ENCODE measurements at regions not wholly inside any gene's neighbourhood (a gene's known extent, or its start where the extent isn't known, plus 50 kb on each side); places are given as distances from the start of the nearest gene placed in this dataset.
"Not testable (repeated sequence)": the region's sequence is repeated elsewhere in the genome, so short reads cannot be mapped to it uniquely, and the experiment has no call there.

DNA sequence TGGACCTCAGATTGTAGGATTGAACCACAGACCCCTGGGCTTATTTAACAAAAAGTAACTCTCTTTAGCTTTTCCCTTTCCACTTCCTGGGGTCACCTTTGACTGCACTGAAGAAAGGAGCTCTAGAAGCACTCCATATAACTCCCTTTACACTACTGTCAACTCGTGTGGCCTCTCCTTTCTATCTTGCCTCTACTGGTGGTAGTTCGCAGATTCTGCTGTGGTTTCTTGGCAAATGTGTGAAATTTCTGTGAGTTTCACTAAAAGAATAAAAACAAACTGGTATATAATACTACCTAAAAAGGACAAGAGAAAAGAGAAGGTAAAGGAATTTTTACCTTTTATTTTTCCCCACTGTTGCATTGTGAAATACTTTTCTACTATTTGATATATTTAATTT lies 1298.1 kb downstream of the PCDH9 start:
- Histone ChIP-seq H3K9me3 (ENCODE audit: control insufficient read depth, insufficient read depth, low read length) (no peaks in the 10 kb centered on the region), H3K4me3 (ENCODE audit: low read length) (no peak overlapping the region), H3K36me3 (ENCODE audit: control insufficient read depth, insufficient read depth, low read length) (no peaks in the 10 kb centered on the region), H3K27me3 (ENCODE audit: control insufficient read depth, insufficient read depth, low read length) (no peaks in the 10 kb centered on the region), H3K4me1 (ENCODE audit: control insufficient read depth, insufficient read depth, low read length) (peaks cover under 1% of the 10 kb centered on the region; the same call in 1 of the 2 replicates), H3K27ac (ENCODE audit: low read length) (no peak overlapping the region)
- no peak for DNase-seq (ENCODE audit: low read depth, low spot score)
- no CpG with 5 or more reads among the region's 2 CpGs for WGBS (ENCODE audit: insufficient coverage, insufficient read length)

DNA sequence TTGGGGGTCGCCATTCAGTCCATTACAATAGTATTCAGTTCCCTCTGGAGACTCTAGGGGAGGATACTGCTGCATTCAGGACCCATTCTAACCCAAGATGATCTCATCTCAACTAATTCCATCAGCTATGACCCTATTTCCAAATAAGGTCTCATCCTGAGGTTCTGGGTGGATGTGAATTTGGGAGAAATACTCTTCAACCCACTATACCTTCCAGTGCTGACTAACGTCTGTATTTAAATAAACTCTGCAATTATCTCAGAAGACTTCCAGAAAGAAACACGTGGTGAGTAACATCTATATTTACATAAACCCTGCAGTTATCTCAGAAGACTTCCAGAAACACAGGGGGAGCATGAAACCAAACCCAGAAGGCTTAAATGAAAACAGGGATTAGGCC lies 1300.7 kb downstream of the PCDH9 start:
- whole genome bisulfite sequencing (ENCODE audit: insufficient coverage, insufficient read length) = no CpG with 5 or more reads among the region's 3 CpGs
- H3K36me3 ChIP-seq (ENCODE audit: control insufficient read depth, insufficient read depth, low read length) = no peaks in the 10 kb centered on the region
- H3K4me1 ChIP-seq (ENCODE audit: control insufficient read depth, insufficient read depth, low read length) = peaks cover 3% of the 10 kb centered on the region; the same call in 1 of the 2 replicates
- H3K4me3 ChIP-seq (ENCODE audit: low read length) = no peak overlapping the region
- no peaks in the 10 kb centered on the region for H3K27me3 ChIP-seq (ENCODE audit: control insufficient read depth, insufficient read depth, low read length)
- H3K27ac ChIP-seq (ENCODE audit: low read length) = no peak overlapping the region
- no peak for DNase-seq (ENCODE audit: low read depth, low spot score)
- H3K9me3 ChIP-seq (ENCODE audit: control insufficient read depth, insufficient read depth, low read length) = no peaks in the 10 kb centered on the region

DNA sequence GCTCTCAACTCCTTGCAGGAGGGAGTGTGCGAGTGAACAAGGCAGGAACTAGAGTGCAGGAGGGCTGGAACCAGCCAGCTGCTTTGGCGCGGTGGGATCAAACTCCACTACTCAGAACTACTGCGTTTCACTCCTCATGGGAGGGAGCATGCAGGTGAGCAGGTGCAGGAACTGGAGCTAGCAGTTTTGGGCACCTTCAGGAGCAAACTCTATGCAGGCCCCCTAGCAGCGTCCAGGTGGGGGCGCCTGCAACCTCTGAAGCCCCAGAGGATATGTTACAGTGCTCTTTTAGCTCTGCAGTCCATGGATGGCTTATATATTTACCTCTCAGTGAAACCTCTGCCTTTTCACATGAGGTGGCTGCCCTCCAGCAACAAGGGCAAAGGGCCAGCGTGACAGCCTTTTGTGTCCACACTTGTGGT lies 1303.4 kb downstream of the PCDH9 start:
- Histone ChIP-seq H3K27ac (ENCODE audit: low read length) (no peak overlapping the region), H3K9me3 (ENCODE audit: control insufficient read depth, insufficient read depth, low read length) (no peaks in the 10 kb centered on the region), H3K27me3 (ENCODE audit: control insufficient read depth, insufficient read depth, low read length) (no peaks in the 10 kb centered on the region), H3K4me3 (ENCODE audit: low read length) (no peak overlapping the region), H3K4me1 (ENCODE audit: control insufficient read depth, insufficient read depth, low read length) (peaks cover 3% of the 10 kb centered on the region; the same call in 1 of the 2 replicates), H3K36me3 (ENCODE audit: control insufficient read depth, insufficient read depth, low read length) (no peaks in the 10 kb centered on the region)
- DNase-seq (ENCODE audit: low read depth, low spot score) = peak; percentile 41
- no CpG with 5 or more reads among the region's 7 CpGs for WGBS (ENCODE audit: insufficient coverage, insufficient read length)

DNA sequence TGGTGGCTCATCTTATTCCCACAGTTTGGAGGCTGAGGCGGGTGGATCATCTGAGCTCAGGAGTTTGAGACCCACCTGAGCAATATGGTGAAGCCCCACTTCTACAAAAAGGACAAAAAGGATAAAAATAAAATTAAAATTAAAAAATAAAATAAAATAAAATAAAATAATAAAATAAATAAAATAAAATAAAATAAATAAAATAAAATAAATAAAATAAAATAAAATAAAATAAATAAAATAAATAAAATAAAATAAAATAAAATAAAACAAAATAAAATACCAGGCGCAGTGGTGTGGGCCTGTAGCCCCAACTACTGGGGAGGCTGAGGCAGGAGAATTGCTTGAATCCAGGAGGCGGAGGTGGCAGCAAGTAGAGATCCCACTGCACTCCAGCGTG lies 1307.3 kb downstream of the PCDH9 start:
- not testable (repeated sequence) for H3K9me3 ChIP-seq (ENCODE audit: control insufficient read depth, insufficient read depth, low read length); H3K4me3 ChIP-seq (ENCODE audit: low read length); DNase-seq (ENCODE audit: low read depth, low spot score); H3K36me3 ChIP-seq (ENCODE audit: control insufficient read depth, insufficient read depth, low read length); H3K27ac ChIP-seq (ENCODE audit: low read length); H3K4me1 ChIP-seq (ENCODE audit: control insufficient read depth, insufficient read depth, low read length); H3K27me3 ChIP-seq (ENCODE audit: control insufficient read depth, insufficient read depth, low read length)
- no CpG with 5 or more reads among the region's 4 CpGs for WGBS (ENCODE audit: insufficient coverage, insufficient read length)

DNA sequence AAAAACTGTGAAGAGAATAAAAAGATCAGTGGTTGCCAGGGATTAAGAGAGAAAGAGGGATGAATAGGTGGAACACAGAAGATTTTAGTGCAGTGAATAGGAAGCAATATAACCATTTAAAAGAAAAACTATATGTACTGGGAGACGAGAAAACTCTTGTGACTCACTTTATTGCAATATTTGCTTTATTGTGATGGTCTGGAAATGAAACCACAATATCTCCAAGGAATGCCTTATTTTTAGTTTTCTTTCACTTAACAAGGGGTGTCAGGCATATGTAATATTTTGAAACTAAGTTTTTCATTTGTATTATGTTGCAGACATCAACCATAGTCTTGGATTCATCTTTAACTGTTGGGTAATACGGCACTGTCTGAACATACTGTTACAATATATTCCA lies 1308.2 kb downstream of the PCDH9 start:
- Histone ChIP-seq H3K4me1 (ENCODE audit: control insufficient read depth, insufficient read depth, low read length) (peaks cover 2% of the 10 kb centered on the region; the same call in 1 of the 2 replicates), H3K9me3 (ENCODE audit: control insufficient read depth, insufficient read depth, low read length) (no peaks in the 10 kb centered on the region), H3K27me3 (ENCODE audit: control insufficient read depth, insufficient read depth, low read length) (no peaks in the 10 kb centered on the region), H3K36me3 (ENCODE audit: control insufficient read depth, insufficient read depth, low read length) (no peaks in the 10 kb centered on the region), H3K4me3 (ENCODE audit: low read length) (no peak overlapping the region), H3K27ac (ENCODE audit: low read length) (no peak overlapping the region)
- no CpG with 5 or more reads among the region's 2 CpGs for WGBS (ENCODE audit: insufficient coverage, insufficient read length)
- DNase-seq (ENCODE audit: low read depth, low spot score) = no peak

DNA sequence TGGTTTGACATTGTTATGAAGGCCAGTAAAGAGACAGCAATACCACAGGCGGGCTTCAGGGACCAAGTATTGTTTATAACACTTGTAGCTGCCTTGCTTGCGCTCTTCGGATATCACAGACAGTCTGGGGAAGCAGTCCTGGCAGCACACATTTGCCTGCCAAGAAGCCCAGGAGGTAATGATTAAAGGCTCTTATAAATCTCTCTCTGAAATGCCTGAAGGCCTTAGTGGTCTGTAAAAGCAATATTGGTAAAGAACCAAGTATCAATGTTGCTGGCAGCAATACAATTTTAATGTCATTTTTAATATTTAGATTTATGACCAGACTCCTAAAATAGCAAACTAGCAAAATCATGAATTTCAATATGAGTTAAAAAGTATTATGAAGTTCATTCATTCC lies 1312.4 kb downstream of the PCDH9 start:
- no CpG with 5 or more reads among the region's 3 CpGs for WGBS (ENCODE audit: insufficient coverage, insufficient read length)
- no peak for DNase-seq (ENCODE audit: low read depth, low spot score)
- no peaks in the 10 kb centered on the region for H3K36me3 ChIP-seq (ENCODE audit: control insufficient read depth, insufficient read depth, low read length)
- H3K4me1 ChIP-seq (ENCODE audit: control insufficient read depth, insufficient read depth, low read length) = no peaks in the 10 kb centered on the region
- no peaks in the 10 kb centered on the region for H3K9me3 ChIP-seq (ENCODE audit: control insufficient read depth, insufficient read depth, low read length)
- H3K27ac ChIP-seq (ENCODE audit: low read length) = no peak overlapping the region
- H3K27me3 ChIP-seq (ENCODE audit: control insufficient read depth, insufficient read depth, low read length) = no peaks in the 10 kb centered on the region
- H3K4me3 ChIP-seq (ENCODE audit: low read length) = no peak overlapping the region

DNA sequence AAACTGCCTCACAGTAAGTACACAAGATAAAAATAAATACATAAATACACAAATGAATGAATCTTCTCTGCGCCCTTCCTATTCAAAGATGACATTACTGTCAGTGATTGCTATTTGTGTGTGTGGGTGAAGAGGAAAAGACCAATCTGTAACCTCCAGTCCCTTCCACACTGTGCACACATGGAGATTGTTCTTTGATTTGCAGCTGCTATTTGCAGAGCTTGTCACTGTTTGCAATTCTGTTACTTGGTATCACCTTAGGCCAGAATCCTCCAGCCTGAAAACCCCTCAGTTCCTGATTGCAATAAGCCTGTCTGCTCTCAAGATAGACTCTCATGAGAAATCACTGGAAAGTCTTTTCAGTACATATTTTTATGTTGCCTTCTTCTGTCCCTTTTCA lies 1314.9 kb downstream of the PCDH9 start:
- DNase-seq (ENCODE audit: low read depth, low spot score) = no peak
- H3K4me1 ChIP-seq (ENCODE audit: control insufficient read depth, insufficient read depth, low read length) = no peaks in the 10 kb centered on the region
- no peak overlapping the region for H3K27ac ChIP-seq (ENCODE audit: low read length)
- H3K36me3 ChIP-seq (ENCODE audit: control insufficient read depth, insufficient read depth, low read length) = no peaks in the 10 kb centered on the region
- H3K4me3 ChIP-seq (ENCODE audit: low read length) = no peak overlapping the region
- no CpG with 5 or more reads among the region's 1 CpG for WGBS (ENCODE audit: insufficient coverage, insufficient read length)
- no peaks in the 10 kb centered on the region for H3K27me3 ChIP-seq (ENCODE audit: control insufficient read depth, insufficient read depth, low read length)
- no peaks in the 10 kb centered on the region for H3K9me3 ChIP-seq (ENCODE audit: control insufficient read depth, insufficient read depth, low read length)

DNA sequence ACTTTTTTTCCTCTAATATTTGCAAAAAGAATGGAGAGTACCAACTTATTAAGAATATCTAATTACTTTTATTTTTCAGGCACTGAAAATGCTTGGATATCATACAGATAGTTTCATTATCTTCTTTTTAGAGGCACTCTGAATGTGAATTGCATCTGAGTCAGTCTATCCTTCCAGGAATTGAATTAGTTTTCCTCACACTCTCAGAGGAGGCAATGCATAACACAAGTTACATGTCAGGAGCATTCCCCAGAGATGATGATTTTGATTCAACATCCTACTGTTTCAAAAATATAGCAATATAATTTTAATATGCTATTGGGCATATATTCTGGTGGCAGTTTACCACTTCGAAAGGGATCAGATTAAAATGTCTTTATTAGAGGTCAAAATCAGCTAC lies 1315.4 kb downstream of the PCDH9 start:
- DNase-seq (ENCODE audit: low read depth, low spot score) = no peak
- Histone ChIP-seq H3K27me3 (ENCODE audit: control insufficient read depth, insufficient read depth, low read length) (no peaks in the 10 kb centered on the region), H3K9me3 (ENCODE audit: control insufficient read depth, insufficient read depth, low read length) (no peaks in the 10 kb centered on the region), H3K27ac (ENCODE audit: low read length) (no peak overlapping the region), H3K36me3 (ENCODE audit: control insufficient read depth, insufficient read depth, low read length) (no peaks in the 10 kb centered on the region), H3K4me3 (ENCODE audit: low read length) (no peak overlapping the region), H3K4me1 (ENCODE audit: control insufficient read depth, insufficient read depth, low read length) (no peaks in the 10 kb centered on the region)
- WGBS (ENCODE audit: insufficient coverage, insufficient read length) = no CpG with 5 or more reads among the region's 1 CpG

DNA sequence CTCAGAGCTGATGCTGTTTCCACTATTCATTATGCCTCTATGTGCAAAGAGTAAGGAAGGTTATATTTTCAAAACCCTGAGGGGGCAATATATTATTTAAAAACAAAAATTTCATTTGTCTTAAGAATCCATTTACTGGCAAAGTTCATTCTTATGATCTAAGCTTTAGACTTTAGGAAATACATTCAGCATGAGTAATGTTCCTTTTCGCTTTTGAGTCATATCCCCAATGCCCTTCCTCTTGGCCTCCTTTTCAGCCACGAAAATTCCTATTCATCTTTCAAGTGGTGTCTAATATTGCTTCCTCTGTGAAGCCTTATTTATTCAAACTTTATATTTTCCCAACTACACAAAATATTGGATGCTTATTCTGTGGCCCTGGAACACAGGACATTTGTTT lies 1317.0 kb downstream of the PCDH9 start:
- no peak for DNase-seq (ENCODE audit: low read depth, low spot score)

DNA sequence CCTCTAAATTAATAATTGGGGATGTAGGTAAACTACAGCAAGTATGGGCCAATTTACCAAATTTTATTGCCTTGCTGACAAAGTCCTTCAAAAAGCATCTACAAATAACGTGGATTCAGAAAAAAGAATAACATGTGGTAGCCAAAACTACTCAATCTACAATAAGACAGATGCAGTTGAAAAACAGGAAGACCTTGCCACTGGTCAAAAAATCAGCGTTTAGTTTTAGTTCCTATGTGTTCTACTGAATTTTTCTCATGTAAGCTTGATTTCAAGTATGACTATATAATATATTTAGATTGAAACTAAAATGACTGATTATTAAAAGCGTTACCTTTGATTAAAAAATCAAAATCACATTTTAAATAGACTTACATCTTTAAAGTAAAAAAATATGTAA lies 1317.6 kb downstream of the PCDH9 start:
- DNase-seq (ENCODE audit: low read depth, low spot score) = no peak
- Histone ChIP-seq H3K27ac (ENCODE audit: low read length) (no peak overlapping the region), H3K36me3 (ENCODE audit: control insufficient read depth, insufficient read depth, low read length) (no peaks in the 10 kb centered on the region), H3K27me3 (ENCODE audit: control insufficient read depth, insufficient read depth, low read length) (no peaks in the 10 kb centered on the region), H3K9me3 (ENCODE audit: control insufficient read depth, insufficient read depth, low read length) (no peaks in the 10 kb centered on the region), H3K4me3 (ENCODE audit: low read length) (no peak overlapping the region), H3K4me1 (ENCODE audit: control insufficient read depth, insufficient read depth, low read length) (no peaks in the 10 kb centered on the region)
- no CpG with 5 or more reads among the region's 3 CpGs for WGBS (ENCODE audit: insufficient coverage, insufficient read length)

More for the DNA sequence above, 1317.0 kb downstream of the PCDH9 start:
- H3K4me3 ChIP-seq (ENCODE audit: low read length) = no peak overlapping the region
- no peak overlapping the region for H3K27ac ChIP-seq (ENCODE audit: low read length)
- H3K36me3 ChIP-seq (ENCODE audit: control insufficient read depth, insufficient read depth, low read length) = no peaks in the 10 kb centered on the region
- no CpG with 5 or more reads among the region's 2 CpGs for WGBS (ENCODE audit: insufficient coverage, insufficient read length)
- H3K4me1 ChIP-seq (ENCODE audit: control insufficient read depth, insufficient read depth, low read length) = no peaks in the 10 kb centered on the region
- no peaks in the 10 kb centered on the region for H3K27me3 ChIP-seq (ENCODE audit: control insufficient read depth, insufficient read depth, low read length)
- no peaks in the 10 kb centered on the region for H3K9me3 ChIP-seq (ENCODE audit: control insufficient read depth, insufficient read depth, low read length)

DNA sequence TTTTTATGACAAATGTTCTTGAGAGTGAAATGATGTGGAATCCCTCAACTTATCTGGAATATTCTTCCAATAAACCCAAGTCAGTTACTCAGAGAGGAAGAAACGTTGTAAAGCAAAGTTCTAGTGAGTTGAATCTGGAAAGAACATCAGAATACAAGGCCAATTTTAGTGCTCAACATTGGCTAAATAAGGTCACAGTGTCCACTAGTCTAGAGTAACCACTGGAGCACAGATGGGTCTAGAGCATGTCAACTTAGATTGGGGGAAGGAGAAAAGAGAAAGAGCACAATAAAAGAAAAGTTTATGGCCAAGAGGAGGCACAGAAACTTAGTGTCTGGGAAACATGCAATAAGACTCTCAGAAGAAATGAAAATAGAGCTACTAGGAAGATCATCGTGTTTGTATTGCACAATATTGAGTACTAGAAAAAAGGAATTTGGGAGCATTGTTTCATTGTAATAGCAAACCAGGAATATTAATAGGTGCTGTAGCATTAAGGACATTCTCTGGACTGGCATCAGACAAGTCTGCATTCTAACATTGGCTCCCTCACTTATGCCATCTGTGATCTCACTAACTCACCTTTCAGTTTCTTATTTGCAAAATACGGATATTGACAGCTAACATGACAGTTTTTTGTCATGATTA lies 1318.5 kb downstream of the PCDH9 start:
- no peak overlapping the region for H3K4me3 ChIP-seq (ENCODE audit: low read length)
- no peaks in the 10 kb centered on the region for H3K36me3 ChIP-seq (ENCODE audit: control insufficient read depth, insufficient read depth, low read length)
- no peak overlapping the region for H3K27ac ChIP-seq (ENCODE audit: low read length)
- H3K4me1 ChIP-seq (ENCODE audit: control insufficient read depth, insufficient read depth, low read length) = no peaks in the 10 kb centered on the region
- no CpG with 5 or more reads among the region's 3 CpGs for WGBS (ENCODE audit: insufficient coverage, insufficient read length)
- no peak for DNase-seq (ENCODE audit: low read depth, low spot score)
- H3K27me3 ChIP-seq (ENCODE audit: control insufficient read depth, insufficient read depth, low read length) = no peaks in the 10 kb centered on the region
- H3K9me3 ChIP-seq (ENCODE audit: control insufficient read depth, insufficient read depth, low read length) = no peaks in the 10 kb centered on the region

Measured in iPS DF 6.9 (cell line).